ENCODE measurements at regions not wholly inside any gene's neighbourhood (a gene's known extent, or its start where the extent isn't known, plus 50 kb on each side); places are given as distances from the start of the nearest gene placed in this dataset.

DNA sequence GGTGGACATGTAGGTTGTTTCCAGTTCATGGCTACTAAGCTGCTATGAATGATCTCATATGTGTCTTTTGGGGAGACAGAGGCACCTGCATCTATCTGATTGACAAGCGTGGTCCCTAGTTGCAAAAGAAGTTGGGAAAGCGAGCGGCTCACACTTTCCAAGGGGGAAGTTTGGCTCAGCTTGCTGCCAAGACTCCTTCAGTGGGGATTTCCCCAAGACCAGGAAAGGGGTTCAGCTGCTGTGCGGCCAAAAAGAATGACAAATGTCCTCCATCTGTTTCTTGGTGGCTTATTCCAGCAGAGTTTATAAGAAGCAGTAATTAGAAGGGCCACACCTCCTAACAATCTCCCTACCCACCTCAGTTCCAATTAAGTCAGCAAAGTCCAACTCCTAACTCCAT, 128.5 kb upstream of the GALNT2 start:
- no peak for DNase-seq

DNA sequence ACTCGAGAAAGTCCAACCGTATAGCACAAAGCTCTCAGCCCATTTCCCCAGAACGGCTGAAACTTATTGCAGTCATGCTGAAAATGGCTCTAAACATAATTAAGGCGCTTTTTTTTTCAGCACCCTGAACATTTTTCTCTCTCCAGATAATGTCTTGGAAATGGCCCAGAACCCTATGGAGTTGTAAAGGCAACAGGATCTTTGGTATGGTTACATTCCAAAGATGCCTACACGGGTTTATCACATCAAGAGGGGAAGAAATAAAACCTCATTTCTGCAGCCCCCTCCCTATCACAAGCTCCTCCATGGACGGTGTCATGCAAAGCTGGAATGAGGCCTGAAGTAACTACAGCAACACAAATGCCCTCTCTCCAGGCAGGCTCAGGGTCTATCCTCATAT, 126.4 kb upstream of the GALNT2 start:
- no peak for DNase-seq

DNA sequence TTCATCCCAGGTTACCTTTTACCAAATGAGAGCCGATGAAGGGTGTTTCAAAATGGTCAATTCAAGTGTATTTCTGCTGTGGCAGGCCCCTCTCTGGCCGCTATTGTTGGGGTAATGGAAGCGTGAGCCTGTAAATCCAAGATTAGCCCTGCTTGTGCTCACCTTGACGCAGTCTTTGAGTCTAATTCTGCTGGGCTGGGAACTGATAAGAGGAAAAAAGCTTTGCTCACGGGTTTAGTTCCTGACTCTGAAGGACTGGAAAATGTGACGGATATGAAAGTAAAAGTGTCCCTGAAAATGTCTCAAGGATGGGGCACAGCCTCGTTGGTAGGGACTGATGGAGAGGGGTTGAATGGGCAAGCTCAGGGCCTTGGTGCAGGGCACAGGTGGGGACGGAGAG, 125.9 kb upstream of the GALNT2 start:
- no peak for DNase-seq

DNA sequence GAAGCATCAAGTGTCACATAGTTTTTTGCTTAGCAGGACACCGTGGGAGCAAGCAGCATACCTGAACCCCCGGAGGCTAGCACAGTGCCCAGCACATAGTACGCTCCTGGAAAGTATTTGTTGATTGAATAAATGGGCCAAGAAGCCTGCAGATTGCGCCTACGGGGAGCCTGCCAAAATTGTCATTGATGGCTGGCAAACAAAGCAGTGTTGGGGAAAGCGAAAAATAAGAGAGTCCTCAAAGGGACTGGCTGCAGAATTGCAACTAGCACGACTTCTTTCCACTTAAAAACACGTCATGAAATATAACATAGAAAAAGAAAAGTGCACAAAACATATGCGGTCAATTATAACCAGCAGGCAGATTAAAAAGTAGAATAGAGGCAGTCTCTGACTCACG, 125.2 kb upstream of the GALNT2 start:
- peak; percentile 27 for DNase-seq

DNA sequence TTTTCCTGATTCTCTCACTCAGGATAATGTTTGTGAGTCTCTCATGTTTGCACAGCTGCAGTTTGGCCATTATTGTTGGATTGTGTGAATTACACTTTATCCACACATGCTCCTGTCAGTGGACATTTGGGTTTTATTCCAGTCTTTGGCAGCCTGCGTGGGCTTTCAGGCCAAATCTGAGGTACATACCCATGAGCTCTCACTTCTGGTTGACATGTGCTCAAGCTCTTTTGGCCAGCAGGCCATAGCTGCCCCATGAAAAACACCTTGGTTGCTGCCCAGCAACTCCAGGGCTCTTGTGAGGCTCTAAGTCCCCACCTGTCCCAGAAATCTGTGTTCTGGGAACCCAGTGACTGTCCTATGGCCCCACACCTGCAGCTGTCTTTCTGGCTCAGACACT, 124.5 kb upstream of the GALNT2 start:
- DNase-seq, result peak; percentile 47

DNA sequence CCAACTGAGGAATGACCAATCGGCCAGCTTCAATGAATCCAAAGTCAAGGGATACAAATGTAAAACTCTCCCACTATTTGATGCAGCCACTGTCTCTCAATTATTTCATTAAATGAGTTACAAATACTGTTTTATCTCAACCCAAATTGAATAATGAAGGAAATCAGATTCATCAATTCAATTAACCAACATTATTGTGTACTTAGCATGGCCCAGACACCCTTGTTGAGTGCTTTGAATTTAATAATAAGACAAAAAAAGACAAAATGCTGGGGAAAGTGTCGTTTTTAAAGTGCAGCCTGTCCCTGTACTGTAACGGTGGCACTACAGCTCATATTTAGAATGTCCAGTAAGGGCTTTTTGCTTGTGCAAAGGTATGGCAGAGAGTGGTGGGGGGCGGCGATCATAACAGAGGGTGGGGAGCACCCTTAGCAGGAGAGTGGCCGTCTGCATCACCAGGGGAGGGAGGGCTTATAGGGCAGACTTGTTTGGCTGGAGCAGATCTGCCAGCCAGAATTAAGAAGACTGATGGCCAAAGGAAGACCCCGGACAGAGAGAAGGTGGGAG, 123.8 kb upstream of the GALNT2 start:
- no peak for DNase-seq

DNA sequence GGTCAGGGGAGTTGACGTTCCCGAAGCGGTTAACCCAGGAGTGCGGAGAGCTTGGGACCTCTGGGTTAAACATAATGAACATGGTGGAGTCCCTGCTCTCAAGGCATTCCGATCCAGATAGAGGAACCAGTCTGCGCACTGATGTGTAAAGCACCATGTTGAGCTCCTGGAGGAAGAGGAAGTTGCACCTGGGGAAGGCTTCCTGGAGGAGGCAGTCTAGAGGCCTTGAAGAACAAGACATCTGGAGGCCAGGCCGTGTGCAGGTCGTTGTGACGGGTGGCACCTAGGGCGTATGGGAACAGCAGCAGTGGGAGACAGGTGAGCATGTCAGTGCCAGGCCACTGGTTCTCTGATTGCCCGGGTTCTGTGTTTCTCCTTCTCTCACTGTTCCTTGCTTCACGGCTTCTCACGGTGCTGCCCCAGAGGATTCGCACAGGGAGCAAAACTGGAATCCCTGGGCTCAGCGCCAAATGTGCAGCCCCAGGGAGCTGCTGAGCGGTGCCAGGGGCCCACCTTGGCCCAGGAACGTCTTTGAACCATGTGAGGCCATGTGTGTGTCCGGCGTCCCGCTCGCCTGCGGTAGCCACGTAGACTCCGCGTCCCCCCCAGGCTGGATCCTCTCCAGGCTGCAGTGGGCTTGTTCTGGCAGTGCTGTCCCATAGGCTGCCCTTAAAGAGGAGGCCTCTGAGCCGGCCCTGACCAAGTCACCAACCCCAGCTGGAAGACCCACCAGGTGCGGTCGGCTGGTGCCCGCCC, 122.9 kb upstream of the GALNT2 start:
- no peak for DNase-seq

DNA sequence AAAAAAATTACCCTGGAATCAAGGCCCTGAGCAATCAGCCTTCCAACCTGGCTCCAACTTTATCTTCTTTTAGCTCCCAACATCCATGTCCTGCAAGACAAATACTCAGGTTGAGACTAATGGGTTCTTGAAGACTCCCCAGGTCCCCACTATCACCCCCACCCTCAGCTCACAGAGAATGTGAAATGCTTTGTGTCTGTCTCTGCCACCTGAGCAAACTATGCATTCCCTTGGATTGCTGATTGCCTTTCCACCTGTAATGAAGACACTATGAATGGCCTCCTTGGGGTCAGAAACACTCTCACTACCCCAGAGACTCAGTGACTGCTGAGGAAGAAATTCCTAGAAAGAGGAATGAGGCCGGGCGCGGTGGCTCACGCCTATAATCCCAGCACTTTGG, 121.2 kb upstream of the GALNT2 start:
- DNase-seq, result no peak

DNA sequence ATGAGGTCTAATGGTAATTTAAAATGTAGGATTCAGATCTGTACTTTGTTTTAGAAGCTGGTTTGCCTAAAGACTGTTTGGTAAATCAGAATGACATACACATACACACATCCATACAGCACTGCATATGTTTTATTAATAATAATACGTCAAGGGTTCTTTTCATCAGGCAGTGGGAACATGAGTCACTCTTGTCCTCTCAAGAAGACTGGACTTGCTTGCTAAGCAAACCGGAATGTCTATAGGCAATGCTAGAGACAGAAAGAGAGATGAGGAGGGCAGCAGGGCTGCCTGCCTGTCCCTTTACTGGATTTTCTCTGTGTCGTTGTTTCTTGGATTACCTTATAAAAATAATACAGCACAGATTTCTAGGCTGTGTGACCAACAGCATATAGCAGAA, 119.1 kb upstream of the GALNT2 start:
- no peak for DNase-seq

DNA sequence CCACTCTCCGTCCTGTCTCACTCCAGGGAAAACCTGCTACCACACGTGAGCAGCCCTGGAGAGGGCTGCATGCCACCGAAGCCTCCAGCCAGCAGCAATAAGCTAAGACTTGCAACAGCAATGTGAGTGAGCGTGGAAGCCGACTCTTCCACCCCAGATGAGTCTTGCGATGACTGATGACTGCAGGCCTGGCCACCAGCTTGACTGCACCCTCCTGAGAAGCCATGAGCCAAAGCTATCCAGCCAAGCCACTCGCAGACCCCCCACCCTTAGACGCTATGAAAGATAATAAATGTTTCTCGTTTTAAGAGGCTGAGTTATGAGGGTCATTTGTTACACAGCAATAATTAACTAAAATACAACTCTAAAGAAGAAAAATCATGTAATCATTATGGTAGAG, 118.6 kb upstream of the GALNT2 start:
- no peak for DNase-seq

DNA sequence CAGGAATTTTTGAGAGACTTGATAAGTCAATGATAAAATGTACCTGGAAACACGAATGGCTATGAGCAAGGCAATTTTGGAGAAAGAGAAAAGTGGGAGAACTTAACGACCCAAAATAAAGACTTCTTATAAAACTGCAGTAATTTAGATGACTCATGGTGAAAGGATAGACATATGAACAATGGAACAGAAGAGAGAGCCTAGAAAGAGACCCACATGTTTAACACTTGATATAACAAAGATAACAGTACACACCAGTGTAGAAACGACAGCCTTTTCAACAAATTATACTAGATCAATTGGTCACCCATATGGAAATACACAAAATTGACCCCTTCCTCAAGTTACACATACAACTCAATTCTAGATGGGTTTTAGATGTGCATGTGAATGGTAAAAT, 117.5 kb upstream of the GALNT2 start:
- DNase-seq, result no peak

DNA sequence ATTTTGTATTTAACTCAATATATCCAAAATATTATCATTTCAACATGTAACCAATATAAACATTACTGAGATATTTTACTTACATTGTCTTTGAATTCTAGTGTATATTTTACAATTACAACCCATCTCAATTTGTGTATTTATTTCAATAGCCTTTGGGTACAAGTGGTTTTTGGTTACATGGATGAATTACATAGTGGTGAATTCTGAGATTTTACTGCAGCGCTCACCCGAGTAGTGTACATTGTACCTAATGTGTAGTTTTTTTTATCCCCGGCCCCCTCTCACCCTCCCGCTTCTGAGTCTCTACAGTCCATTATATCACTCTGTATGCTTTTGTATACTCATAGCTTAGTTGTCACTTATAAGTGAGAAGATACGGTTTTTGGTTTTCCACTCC, 117.0 kb upstream of the GALNT2 start:
- DNase-seq, result no peak

DNA sequence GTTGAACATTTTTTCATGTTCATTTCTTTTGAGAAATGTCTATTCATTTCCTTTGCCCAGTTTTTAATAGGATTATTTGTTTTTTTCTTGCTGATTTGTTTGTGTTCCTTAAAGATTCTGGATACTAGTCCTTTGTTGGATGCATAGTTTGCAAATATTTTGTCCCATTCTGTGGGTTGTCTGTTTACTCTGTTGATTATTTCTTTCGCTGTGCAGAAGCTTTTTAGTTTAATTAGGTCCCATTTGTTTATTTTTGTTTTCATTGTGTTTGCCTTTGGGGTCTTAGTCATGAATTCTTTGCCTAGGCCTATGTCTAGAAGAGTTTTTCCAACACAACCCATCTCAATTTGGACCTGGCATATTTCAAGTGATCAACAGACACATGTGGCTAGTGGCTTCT, 116.1 kb upstream of the GALNT2 start:
- DNase-seq, result no peak

DNA sequence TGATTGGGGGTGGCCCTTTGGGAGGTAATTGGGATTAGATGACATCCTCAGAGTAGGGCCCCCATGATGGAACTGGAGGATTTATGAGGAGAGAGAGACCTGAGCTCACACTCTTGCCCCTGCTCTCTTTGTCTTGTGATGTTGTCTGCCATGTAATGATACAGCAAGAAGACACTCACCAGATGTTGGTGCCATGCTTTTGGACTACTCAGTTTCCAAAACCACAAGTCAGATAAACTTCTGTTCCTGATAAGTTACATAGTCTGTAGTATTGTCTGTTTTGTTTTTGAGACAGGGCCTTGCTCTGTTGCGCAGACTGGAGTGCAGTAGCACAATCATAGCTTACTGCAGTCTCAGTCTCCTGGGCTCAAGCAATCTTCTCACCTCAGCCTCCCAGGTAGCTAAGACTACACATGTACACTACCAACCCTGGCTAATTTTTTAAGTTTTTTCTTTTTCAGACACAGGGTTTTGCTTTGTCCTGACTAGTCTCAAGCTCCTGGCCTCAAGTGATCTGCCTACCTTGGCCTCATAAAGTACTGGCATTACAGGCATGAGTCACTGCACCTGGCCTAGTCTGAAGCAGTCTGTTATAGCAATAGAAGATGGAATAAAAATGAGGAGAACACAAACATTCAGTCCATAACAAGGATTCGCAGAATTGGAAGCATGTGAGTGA, 115.0 kb upstream of the GALNT2 start:
- no peak for DNase-seq

DNA sequence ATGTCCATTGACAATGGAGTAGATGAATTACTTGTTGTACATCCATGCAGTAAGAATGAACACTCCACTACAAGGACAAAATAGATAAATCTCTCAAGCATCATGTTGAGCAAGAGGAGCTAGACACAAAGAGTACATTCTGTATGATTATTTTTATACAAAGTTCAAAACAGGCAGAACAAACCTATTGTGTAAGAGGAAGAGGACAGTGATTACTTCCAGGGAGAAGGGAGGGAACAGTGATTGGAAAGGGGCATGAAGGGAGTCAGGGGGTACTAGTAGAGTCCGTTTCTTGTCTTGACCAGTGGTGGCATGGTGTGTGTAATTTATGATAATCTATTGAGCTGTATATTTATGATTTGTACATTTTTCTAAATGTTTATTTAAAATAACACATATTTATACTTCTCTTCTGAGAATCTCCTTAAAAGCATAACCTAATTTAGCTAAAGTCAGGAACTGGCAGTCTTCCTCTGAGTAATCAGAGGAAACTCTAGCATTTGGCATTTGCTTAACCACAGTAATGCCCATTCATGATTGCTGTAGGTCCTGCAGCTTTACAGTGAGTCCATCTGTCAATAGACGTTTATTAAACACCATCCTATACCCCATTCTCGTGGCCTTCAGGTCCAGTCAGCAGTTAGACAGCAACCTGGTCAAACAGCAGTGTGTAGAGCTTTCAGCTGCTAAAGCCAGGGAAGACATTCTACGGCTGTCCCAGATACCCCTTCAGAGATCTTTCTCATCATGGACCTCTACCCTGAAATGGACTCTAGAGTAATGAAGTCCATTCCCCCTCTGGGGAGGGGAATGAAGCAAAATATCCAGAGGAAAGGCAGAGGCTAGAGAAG, 114.1 kb upstream of the GALNT2 start:
- DNase-seq, result no peak

DNA sequence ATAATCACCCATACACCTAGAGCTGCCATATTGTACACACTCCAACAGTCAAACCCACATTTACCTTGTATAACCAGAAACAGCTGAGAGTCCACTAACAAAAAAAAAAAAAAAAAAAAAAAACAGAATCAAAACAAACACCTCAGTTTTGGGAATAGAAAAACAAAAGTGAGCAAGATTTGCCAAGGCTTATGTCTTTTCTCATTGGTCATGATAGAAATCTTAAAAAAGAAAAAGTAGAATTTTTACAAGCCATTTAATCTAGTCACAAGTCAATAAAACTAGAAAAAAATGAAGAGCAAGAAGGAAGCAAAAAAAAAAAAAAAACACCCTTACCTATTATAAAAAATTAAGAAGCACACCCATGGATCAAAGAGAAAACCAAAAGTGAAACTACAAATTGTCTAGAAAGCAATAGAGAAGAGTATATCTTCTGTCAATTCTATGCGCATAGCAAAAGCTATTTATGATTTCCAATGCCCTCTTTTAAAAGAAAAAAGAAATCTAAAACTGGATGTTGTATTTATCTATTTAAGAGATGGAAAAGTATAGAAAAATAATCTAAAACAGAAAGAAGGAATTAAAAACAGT, 113.2 kb upstream of the GALNT2 start:
- no peak for DNase-seq

DNA sequence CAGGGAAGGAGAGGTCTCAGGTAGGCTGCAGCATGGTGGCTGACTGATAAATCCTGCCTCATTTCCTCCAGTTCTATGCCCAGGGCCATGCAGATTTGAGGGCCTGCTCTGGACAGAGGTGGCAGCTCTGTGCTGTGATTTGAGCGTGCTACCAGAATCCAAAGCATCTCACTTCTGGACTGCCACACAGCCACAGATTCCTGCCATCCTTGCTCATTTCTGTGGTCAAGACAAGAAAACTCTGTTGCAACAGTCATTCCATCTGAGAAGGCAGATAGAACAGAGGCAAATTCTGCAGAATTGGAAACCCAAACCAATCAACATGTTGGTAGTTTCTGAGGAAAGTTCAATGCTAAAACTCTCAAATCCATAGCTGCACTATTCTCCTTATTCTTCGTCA, 102.8 kb upstream of the GALNT2 start:
- DNase-seq, result no peak

DNA sequence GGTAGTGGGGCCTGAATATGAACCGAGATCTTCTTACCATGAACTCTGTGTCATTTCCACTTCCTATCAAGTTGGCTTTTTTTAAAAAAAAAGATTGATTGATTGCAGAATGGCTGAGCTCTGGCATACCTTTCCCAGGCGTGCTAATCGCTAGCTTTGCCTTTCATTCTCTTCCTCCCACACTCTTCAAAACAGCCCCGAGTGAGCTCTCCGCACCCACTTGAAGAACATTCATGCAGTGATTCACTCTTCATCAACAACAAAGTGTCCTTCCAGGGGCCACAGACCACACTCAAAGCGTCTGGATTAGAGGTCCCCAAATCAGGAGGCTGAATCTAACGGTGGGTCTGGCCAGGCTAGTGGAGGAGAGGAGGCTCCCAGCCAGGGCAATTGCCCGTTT, 96.3 kb upstream of the GALNT2 start:
- DNase-seq, result no peak

DNA sequence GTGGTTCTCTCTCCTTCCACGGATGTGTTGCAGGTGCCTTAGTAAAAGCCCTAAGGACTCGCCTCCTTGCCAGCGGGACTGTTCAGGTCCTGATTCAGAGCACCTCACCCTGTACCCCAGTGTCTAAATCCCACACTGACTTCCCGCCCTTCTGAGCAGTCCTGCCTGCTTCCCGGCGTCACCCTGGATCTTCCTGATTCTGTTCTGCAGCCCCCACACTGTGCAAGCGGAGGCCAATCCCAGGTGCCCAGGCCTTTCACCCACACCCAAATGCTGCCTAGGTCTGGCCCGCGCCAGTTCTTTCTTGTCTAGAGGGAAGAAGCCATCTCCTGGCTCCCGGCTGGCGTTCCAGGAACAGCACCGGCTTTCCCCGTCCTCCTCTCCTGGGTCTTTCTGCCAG, 95.9 kb upstream of the GALNT2 start:
- no peak for DNase-seq

DNA sequence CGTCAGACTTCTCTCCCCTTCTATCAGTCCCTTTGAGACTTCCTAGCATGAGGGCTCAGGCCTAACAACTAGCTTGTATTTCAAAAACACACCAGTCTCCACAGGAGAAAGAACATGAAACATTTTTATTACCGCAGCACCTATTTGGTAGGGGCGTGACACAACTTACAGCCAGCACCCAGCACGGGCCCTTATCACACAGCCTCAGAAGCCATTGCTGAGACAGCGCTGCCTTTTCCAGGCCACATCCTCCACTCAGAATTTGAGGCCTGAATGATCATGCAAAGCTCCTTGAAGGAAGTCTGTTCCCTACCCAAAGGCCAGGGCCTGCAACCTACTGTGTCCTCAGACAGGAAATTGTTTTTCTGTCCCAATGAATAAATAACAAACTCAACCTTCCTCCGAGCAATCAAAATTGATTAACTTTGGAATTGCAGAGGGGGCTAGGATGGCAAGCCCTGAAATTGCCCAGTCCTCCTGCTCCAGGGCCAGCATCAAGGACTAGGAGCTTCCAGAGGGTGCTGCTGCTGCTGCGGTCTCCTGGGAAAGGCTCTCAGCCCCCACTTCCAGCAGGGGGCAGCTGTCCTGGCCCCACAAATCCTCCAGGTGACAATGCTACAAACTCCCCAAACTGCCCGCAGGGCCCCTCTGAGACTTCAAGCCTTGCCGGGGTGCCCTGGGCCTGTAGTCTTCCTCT, 94.3 kb upstream of the GALNT2 start:
- no peak for DNase-seq

DNA sequence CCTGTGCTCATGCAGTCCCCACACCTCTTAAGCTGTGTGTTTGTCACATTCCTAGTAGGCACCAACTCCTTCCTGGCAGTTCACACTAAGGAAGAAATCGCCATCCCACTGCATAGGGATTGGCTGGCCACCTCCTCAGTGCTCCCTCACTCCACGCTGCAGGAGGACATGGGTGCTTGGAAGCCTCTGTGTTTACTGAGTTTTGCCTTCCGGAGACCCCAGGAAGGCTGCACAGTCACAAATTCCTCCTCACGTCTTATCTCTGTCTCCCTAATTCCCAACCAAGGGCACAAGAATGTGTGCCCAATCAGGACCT, 93.8 kb upstream of the GALNT2 start:
- DNase-seq, result no peak

DNA sequence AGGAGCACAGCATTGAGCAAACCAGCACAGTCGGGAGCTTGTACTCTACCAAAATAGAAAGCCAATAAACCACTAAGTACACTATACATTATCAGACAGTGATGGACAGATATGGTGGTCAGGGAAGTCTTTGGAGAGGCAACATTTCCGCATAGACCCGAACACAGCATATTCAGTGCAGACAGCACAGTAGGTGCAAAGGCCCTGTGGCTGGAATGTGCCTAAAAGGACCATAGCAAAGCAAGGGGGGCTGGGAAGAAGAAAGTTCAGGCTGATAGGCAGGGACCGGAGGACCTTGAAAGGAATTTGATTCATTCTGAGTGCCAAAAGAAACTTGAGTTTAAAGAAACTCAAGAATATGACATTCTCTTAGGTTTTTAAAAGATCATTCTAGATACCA, 92.0 kb upstream of the GALNT2 start:
- DNase-seq, result no peak

DNA sequence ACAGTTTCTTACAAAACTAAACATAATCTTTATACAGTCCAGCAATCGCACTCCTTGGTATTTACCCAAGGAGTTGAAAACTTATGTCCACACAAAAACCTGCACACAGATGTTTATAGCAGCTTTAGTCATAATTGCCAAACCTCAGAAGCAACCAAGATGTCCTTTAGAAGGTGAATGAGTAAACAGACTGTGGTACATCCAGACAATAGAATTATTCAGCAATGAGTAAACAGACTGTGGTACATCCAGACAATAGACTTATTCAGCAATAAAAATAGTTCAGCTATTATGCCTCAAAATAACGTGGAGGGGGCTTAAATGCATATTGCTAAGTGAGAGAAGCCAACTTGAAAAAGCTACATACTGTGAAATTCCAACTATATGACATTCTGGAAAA, 87.0 kb upstream of the GALNT2 start:
- DNase-seq, result no peak
